SK-N-MC (cell line): ENCODE measurements at regions not wholly inside any gene's neighbourhood (a gene's known extent, or its start where the extent isn't known, plus 50 kb on each side); places are given as distances from the start of the nearest gene placed in this dataset.

ENCODE experiments used
- EZH2 ChIP-seq: fragments of 200-600 bp; sonication (generic); IDR thresholded peaks from one replicate; pipeline ENCODE4 v1.6.1; 2017; ENCODE audit warnings: antibody characterized with exemption
- POLR2AphosphoS5 ChIP-seq: IDR thresholded peaks from 2 replicates; pipeline ENCODE4 v1.6.1; 2012; ENCODE audit warnings: mild to moderate bottlenecking, low read depth, low read length, borderline replicate concordance

GRCh38 chr1:29830916-29831315 is 594.6 kb downstream of the PTPRU start:
- TF ChIP-seq EZH2 = no peak
- no peak for TF ChIP-seq POLR2AphosphoS5
